Spleen (tissue), 11 donors: ENCODE measurements at regions not wholly inside any gene's neighbourhood (a gene's known extent, or its start where the extent isn't known, plus 50 kb on each side); places are given as distances from the start of the nearest gene placed in this dataset.

Experiments used
- DNase-seq: peaks from one replicate; pipeline ENCODE4 v3.0.0-alpha.2; 2020
- H3K27ac ChIP-seq, 8 donors: fragments of 200-600 bp; sonication (generic) in 7 of 8; 1 replicate in 4 of 8; 2 replicates in 4 of 8; pipeline versions ENCODE4 v1.5.0 to v1.8.0; 2016 to 2021; ENCODE audit warnings: inconsistent platforms in 4 of 8, mild to moderate bottlenecking in 4 of 8, moderate library complexity in 1 of 8
- H3K27me3 ChIP-seq, 7 donors: fragments of 200-600 bp; sonication (generic) in 6 of 7; replicated peaks in 1 of 7; 1 replicate in 4 of 7; 2 replicates in 3 of 7; pipeline versions ENCODE4 v1.5.0 to v1.8.0; 2016 to 2021; ENCODE audit warnings: inconsistent platforms in 3 of 7, mild to moderate bottlenecking in 1 of 7
- H3K36me3 ChIP-seq, 6 donors: fragments of 200-600 bp; sonication (generic) in 5 of 6; 1 replicate in 4 of 6; 2 replicates in 2 of 6; pipeline versions ENCODE4 v1.5.0 to v1.8.0; 2016 to 2021; ENCODE audit warnings: inconsistent platforms in 2 of 6
- H3K4me1 ChIP-seq, 6 donors: fragments of 200-600 bp; sonication (generic) in 5 of 6; 1 replicate in 3 of 6; 2 replicates in 3 of 6; pipeline versions ENCODE4 v1.5.0 to v1.8.0; 2016 to 2021; ENCODE audit warnings: inconsistent platforms in 3 of 6
- H3K4me3 ChIP-seq, 8 donors: fragments of 200-600 bp; sonication (generic) in 7 of 8; 1 replicate in 4 of 8; 2 replicates in 4 of 8; pipeline versions ENCODE4 v1.5.0 to v1.8.0; 2016 to 2021; ENCODE audit warnings: inconsistent platforms in 4 of 8, mild to moderate bottlenecking in 4 of 8, moderate library complexity in 2 of 8
- H3K9me3 ChIP-seq, 8 donors: fragments of 200-600 bp; sonication (generic) in 7 of 8; 1 replicate in 4 of 8; 2 replicates in 4 of 8; pipeline versions ENCODE4 v1.5.0 to v1.8.0; 2016 to 2021; ENCODE audit warnings: inconsistent platforms in 4 of 8
- POLR2A ChIP-seq, 3 donors: fragments of 450-650 bp; IDR thresholded peaks; one replicate each; pipeline ENCODE4 v1.5.1; 2017; ENCODE audit warnings: antibody characterized with exemption in 3 of 3, mild to moderate bottlenecking in 1 of 3
- POLR2AphosphoS5 ChIP-seq, 3 donors: sonication (generic); formaldehyde crosslinking; IDR thresholded peaks; one replicate each; pipeline ENCODE4 v1.5.1; 2017; ENCODE audit warnings: antibody characterized with exemption in 3 of 3
- WGBS, 5 donors: extraction: QIAGEN DNeasy Blood & Tissue Kit in 3 of 5; methylation state at CpG; one replicate each; pipeline versions ENCODE4 v1.1.5 to v1.1.7; 2013 to 2018; 5-methylcytosine and 5-hydroxymethylcytosine counted together
- intact Hi-C: fragments of 100-400 bp; cut with DNase I; formaldehyde crosslinking; loops from one replicate; pipeline ENCODE4 v1.15.0; 2023; ENCODE audit warnings: low total_unique reads
- TF ChIP-seq, protein P1 (sequence below), 11 experiments: fragments of 200-600 bp in 7 of 11; fragments of 450-650 bp in 4 of 11; sonication (generic) in 4 of 11; IDR thresholded peaks in 8 of 11; conservative IDR thresholded peaks in 3 of 11; 1 replicate in 7 of 11; 2 replicates in 4 of 11; pipeline versions ENCODE4 v1.4.0 to v1.8.0; 2016 to 2021; ENCODE audit warnings: antibody characterized with exemption in 11 of 11, inconsistent platforms in 4 of 11, mild to moderate bottlenecking in 1 of 11
- donor health status: healthy with polysubstance abuse.
- donor health status: DM: no; HTN: no; CAD: no; lungs with moderate emphysema.
- donor health status: DM: no; HTN: no; CAD: no.
- donor health status: Bipolar disorder and iron deficiency.
- donor health status: healthy.
- donor health status: DM: no; HTN: no; CAD: no.
- donor health status: DM: yes; HTN: yes; CAD: no.

DNA sequence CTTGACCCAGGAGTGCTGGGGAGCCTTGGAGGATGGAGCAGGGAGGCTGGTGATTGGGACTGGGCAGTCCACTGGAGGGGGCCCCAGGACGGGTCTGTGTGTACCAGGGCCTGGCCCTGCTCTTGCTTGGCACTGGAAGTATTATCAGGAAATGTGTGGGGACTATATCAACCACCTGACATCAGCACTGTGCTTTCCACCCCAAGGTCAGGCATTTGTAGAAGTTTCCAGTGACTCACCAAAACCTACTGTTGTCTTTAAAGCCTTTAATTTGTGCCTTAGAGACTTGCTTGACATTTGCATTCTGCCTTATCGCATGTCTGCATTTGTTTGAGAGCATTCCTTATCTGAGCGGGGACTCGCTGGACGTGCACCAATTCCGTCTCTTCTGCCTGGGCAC lies 323.1 kb downstream of the FOXL1 start:
- H3K36me3 ChIP-seq, result no peaks in the 10 kb centered on the region
- no peak overlapping the region for H3K27ac ChIP-seq
- no peaks in the 10 kb centered on the region for H3K9me3 ChIP-seq
- H3K4me1 ChIP-seq, result no peaks in the 10 kb centered on the region
- peaks cover 0 to 18% (median 0%) of the 10 kb centered on the region in 7 donors for H3K27me3 ChIP-seq
- TF ChIP-seq, protein P1, sequence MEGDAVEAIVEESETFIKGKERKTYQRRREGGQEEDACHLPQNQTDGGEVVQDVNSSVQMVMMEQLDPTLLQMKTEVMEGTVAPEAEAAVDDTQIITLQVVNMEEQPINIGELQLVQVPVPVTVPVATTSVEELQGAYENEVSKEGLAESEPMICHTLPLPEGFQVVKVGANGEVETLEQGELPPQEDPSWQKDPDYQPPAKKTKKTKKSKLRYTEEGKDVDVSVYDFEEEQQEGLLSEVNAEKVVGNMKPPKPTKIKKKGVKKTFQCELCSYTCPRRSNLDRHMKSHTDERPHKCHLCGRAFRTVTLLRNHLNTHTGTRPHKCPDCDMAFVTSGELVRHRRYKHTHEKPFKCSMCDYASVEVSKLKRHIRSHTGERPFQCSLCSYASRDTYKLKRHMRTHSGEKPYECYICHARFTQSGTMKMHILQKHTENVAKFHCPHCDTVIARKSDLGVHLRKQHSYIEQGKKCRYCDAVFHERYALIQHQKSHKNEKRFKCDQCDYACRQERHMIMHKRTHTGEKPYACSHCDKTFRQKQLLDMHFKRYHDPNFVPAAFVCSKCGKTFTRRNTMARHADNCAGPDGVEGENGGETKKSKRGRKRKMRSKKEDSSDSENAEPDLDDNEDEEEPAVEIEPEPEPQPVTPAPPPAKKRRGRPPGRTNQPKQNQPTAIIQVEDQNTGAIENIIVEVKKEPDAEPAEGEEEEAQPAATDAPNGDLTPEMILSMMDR (IDR thresholded peaks at IDR 0.05 in 8 of 11, conservative IDR thresholded peaks at IDR 0.05 in 3 of 11), result no peak
- TF ChIP-seq POLR2A (IDR thresholded peaks at IDR 0.05), result no peak
- no peak for TF ChIP-seq POLR2AphosphoS5 (IDR thresholded peaks at IDR 0.05)
- no peak overlapping the region for H3K4me3 ChIP-seq
- no peak for DNase-seq
- intact Hi-C loops, result no loop called here
- 69 to 86% (median 74%) methylated on average over 5 to 6 of the region's 6 CpGs for whole genome bisulfite sequencing, 5 donors

DNA sequence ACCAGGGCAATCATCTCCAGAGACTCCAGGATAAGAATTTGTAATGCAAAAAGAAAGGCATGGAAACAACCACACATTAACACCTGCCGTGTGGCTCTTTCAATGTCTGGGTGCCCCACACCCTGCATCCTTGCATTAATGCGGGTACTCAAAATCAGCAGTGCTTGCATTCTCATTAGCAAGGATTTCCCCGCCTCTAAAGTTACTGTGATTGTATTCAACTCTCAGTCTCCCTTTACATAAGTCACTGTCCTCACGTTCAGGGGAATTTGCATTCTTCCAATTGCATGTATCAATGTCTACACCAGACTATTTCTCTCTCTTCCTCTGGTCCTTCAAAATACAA lies 324.3 kb downstream of the FOXL1 start:
- DNase-seq, result no peak
- whole genome bisulfite sequencing, 5 donors, result 79 to 93% (median 90%) methylated on average over 4 of the region's 4 CpGs
- H3K4me3 ChIP-seq, result no peak overlapping the region
- H3K27ac ChIP-seq, result no peak overlapping the region
- no peaks in the 10 kb centered on the region for H3K36me3 ChIP-seq
- H3K9me3 ChIP-seq, result no peaks in the 10 kb centered on the region
- intact Hi-C loops, result no loop called here
- no peaks in the 10 kb centered on the region for H3K4me1 ChIP-seq
- H3K27me3 ChIP-seq, result peaks cover 0 to 29% (median 0%) of the 10 kb centered on the region in 7 donors
- TF ChIP-seq, protein P1 (IDR thresholded peaks at IDR 0.05 in 8 of 11, conservative IDR thresholded peaks at IDR 0.05 in 3 of 11), result no peak
- TF ChIP-seq POLR2AphosphoS5 (IDR thresholded peaks at IDR 0.05) (no peak), POLR2A (IDR thresholded peaks at IDR 0.05) (no peak)

GRCh38 chr16:86903068-86903467 lies 324.7 kb downstream of the FOXL1 start:
- TF ChIP-seq POLR2A (IDR thresholded peaks at IDR 0.05) (no peak), POLR2AphosphoS5 (IDR thresholded peaks at IDR 0.05) (no peak)
- Histone ChIP-seq H3K4me1 (no peaks in the 10 kb centered on the region), H3K36me3 (no peaks in the 10 kb centered on the region), H3K4me3 (no peak overlapping the region), H3K27me3 (peaks cover 0 to 33% (median 0%) of the 10 kb centered on the region in 7 donors), H3K9me3 (no peaks in the 10 kb centered on the region), H3K27ac (no peak overlapping the region)
- 87 to 90% (median 88%) methylated on average over 1 of the region's 1 CpG for WGBS, 5 donors
- intact Hi-C loops, result no loop called here
- DNase-seq, result no peak

DNA sequence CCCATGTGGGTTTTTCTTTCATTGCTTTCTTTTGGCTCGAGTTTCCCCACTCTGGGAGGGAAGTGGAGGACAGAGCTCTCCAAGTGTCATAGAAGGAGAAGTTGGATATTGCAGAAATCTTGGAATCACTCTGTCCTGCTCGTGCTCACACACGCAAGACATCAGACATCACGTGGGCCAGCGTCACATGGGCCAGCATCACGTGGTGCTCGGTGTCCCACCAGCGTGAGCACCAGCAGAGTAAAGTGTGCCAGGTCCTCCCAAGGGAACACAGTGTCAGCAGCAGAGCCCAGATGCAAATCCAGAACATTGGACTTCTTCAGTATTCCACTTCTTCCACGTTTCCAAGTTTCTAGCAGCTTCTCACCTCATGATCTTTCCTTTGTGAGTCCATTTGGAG lies 327.0 kb downstream of the FOXL1 start:
- Histone ChIP-seq H3K27me3 (peaks cover 0 to 36% (median 3%) of the 10 kb centered on the region in 7 donors), H3K4me1 (peaks cover 0 to 8% (median 0%) of the 10 kb centered on the region in 6 donors), H3K4me3 (no peak overlapping the region), H3K27ac (no peak overlapping the region), H3K9me3 (no peaks in the 10 kb centered on the region), H3K36me3 (no peaks in the 10 kb centered on the region)
- 67 to 92% (median 78%) methylated on average over 9 of the region's 9 CpGs for WGBS, 5 donors
- TF ChIP-seq, protein P1 (IDR thresholded peaks at IDR 0.05 in 8 of 11, conservative IDR thresholded peaks at IDR 0.05 in 3 of 11), result no peak
- no peak for TF ChIP-seq POLR2A (IDR thresholded peaks at IDR 0.05)
- TF ChIP-seq POLR2AphosphoS5 (IDR thresholded peaks at IDR 0.05), result no peak
- intact Hi-C loops, result no loop called here
- peak; percentile 25 for DNase-seq

- Histone ChIP-seq H3K4me1 (peaks cover 0 to 15% (median 0%) of the 10 kb centered on the region in 6 donors), H3K27ac (no peak overlapping the region), H3K4me3 (no peak overlapping the region), H3K27me3 (peaks cover 0 to 36% (median 3%) of the 10 kb centered on the region in 7 donors), H3K36me3 (no peaks in the 10 kb centered on the region), H3K9me3 (no peaks in the 10 kb centered on the region)
- WGBS, 5 donors, result 81 to 86% (median 84%) methylated on average over 14 of the region's 14 CpGs
- TF ChIP-seq POLR2AphosphoS5 (IDR thresholded peaks at IDR 0.05) (no peak), POLR2A (IDR thresholded peaks at IDR 0.05) (no peak)
- TF ChIP-seq, protein P1 (IDR thresholded peaks at IDR 0.05 in 8 of 11, conservative IDR thresholded peaks at IDR 0.05 in 3 of 11), result no peak
- DNase-seq, result no peak
- intact Hi-C loops, result no loop called here
Observed at GRCh38 chr16:86906623-86907022, 328.3 kb downstream of the FOXL1 start.
